Neural progenitor cell (in vitro differentiated cells): ENCODE measurements at regions not wholly inside any gene's neighbourhood (a gene's known extent, or its start where the extent isn't known, plus 50 kb on each side); places are given as distances from the start of the nearest gene placed in this dataset.

Experiments used
- DNase-seq: peaks from one replicate; pipeline ENCODE4 v3.0.0-alpha.2; 2016; ENCODE audit warnings: low spot score
- H2AFZ ChIP-seq: fragments of 200-600 bp; sonication (generic); replicated peaks from 2 replicates; pipeline ENCODE4 v1.6.1; 2016; ENCODE audit warnings: antibody characterized with exemption
- H3F3A ChIP-seq: fragments of 200-600 bp; sonication (generic); 2 replicates; pipeline ENCODE4 v1.6.1; 2016; ENCODE audit warnings: antibody characterized with exemption, low read depth
- H3K27ac ChIP-seq: fragments of 200-600 bp; sonication (generic); 2 replicates; pipeline ENCODE4 v1.5.1; 2016; ENCODE audit warnings: mild to moderate bottlenecking
- H3K27me3 ChIP-seq: fragments of 200-600 bp; sonication (generic); 2 replicates; pipeline ENCODE4 v1.6.1; 2016; ENCODE audit warnings: mild to moderate bottlenecking, moderate library complexity
- H3K36me3 ChIP-seq: fragments of 200-600 bp; sonication (generic); 2 replicates; pipeline ENCODE4 v1.5.1; 2016
- H3K4me1 ChIP-seq: fragments of 200-600 bp; sonication (generic); 2 replicates; pipeline ENCODE4 v1.6.1; 2016; ENCODE audit warnings: mixed run types
- H3K4me2 ChIP-seq: fragments of 200-600 bp; sonication (generic); 2 replicates; pipeline ENCODE4 v1.6.1; 2016
- H3K4me3 ChIP-seq: fragments of 200-600 bp; sonication (generic); 2 replicates; pipeline ENCODE4 v1.5.1; 2016
- H3K79me2 ChIP-seq: fragments of 200-600 bp; sonication (generic); 2 replicates; pipeline ENCODE4 v1.6.1; 2016; ENCODE audit warnings: low read depth
- H3K9ac ChIP-seq: fragments of 200-600 bp; sonication (generic); 2 replicates; pipeline ENCODE4 v1.6.1; 2016
- H3K9me3 ChIP-seq: fragments of 200-600 bp; sonication (generic); 2 replicates; pipeline ENCODE4 v1.5.1; 2016; ENCODE audit warnings: low read depth
- H4K20me1 ChIP-seq: fragments of 200-600 bp; sonication (generic); 2 replicates; pipeline ENCODE4 v1.6.1; 2016; ENCODE audit warnings: low read depth
- H3K27ac Mint-ChIP-seq: 3 replicates; pipeline ENCODE4 v1.8.0; 2021; ENCODE audit warnings: mixed read lengths
- H3K27me3 Mint-ChIP-seq: 2 replicates; pipeline ENCODE4 v1.8.0; 2022; ENCODE audit warnings: low read depth, mild to moderate bottlenecking, inconsistent platforms, moderate library complexity, mixed read lengths; ENCODE audit not compliant: insufficient read depth
- H3K36me3 Mint-ChIP-seq: 3 replicates; pipeline ENCODE4 v1.8.0; 2021; ENCODE audit warnings: mixed read lengths
- H3K4me1 Mint-ChIP-seq: 3 replicates; pipeline ENCODE4 v1.8.0; 2021; ENCODE audit warnings: mixed read lengths
- H3K4me3 Mint-ChIP-seq: 3 replicates; pipeline ENCODE4 v1.8.0; 2021; ENCODE audit warnings: mild to moderate bottlenecking, moderate library complexity, mixed read lengths
- H3K9me3 Mint-ChIP-seq: 3 replicates; pipeline ENCODE4 v1.8.0; 2020; ENCODE audit warnings: mixed read lengths
- CTCF ChIP-seq: fragments of 200-600 bp; sonication (generic); IDR thresholded peaks from 2 replicates; pipeline ENCODE4 v1.5.1; 2017; ENCODE audit warnings: antibody characterized with exemption, mild to moderate bottlenecking
- EZH2 ChIP-seq: fragments of 200-600 bp; sonication (generic); IDR thresholded peaks from 2 replicates; pipeline ENCODE4 v1.6.1; 2017; ENCODE audit warnings: antibody characterized with exemption, mild to moderate bottlenecking, moderate library complexity
- EZH2phosphoT487 ChIP-seq: fragments of 200-600 bp; sonication (generic); IDR thresholded peaks from 2 replicates; pipeline ENCODE4 v1.6.1; 2017; ENCODE audit warnings: antibody characterized with exemption

GRCh38 chr6:66986940-66987339, 1279.9 kb upstream of the EYS start:
- H3K27ac ChIP-seq = no peak overlapping the region

GRCh38 chr6:66985816-66986215, 1278.8 kb upstream of the EYS start:
- Mint-ChIP-seq H3K36me3 (no peaks in the 10 kb centered on the region), H3K4me1 (no peaks in the 10 kb centered on the region), H3K9me3 (peaks cover 5% of the 10 kb centered on the region), H3K27ac (no peak overlapping the region), H3K27me3 (no peaks in the 10 kb centered on the region), H3K4me3 (no peak overlapping the region)
- H3K9me3 ChIP-seq = no peaks in the 10 kb centered on the region
- H3K9ac ChIP-seq = no peak overlapping the region
- no peak overlapping the region for H3K4me3 ChIP-seq
- TF ChIP-seq CTCF = no peak
- TF ChIP-seq EZH2 = no peak
- TF ChIP-seq EZH2phosphoT487 = no peak
- no peak for DNase-seq
- H3K27me3 ChIP-seq = no peaks in the 10 kb centered on the region
- no peak overlapping the region for H2AFZ ChIP-seq
- H3K27ac ChIP-seq = no peak overlapping the region
- H3K79me2 ChIP-seq = no peaks in the 10 kb centered on the region
- H3K36me3 ChIP-seq = no peaks in the 10 kb centered on the region
- no peaks in the 10 kb centered on the region for H3K4me1 ChIP-seq
- no peaks in the 10 kb centered on the region for H4K20me1 ChIP-seq
- no peak overlapping the region for H3K4me2 ChIP-seq
- H3F3A ChIP-seq = no peaks in the 10 kb centered on the region

More at GRCh38 chr6:66986940-66987339, 1279.9 kb upstream of the EYS start:
- H3K79me2 ChIP-seq = no peaks in the 10 kb centered on the region
- no peaks in the 10 kb centered on the region for H3K4me1 ChIP-seq
- Mint-ChIP-seq H3K27me3 (peaks cover 2% of the 10 kb centered on the region), H3K36me3 (no peaks in the 10 kb centered on the region), H3K27ac (no peak overlapping the region), H3K4me3 (no peak overlapping the region), H3K4me1 (no peaks in the 10 kb centered on the region), H3K9me3 (peaks cover 9% of the 10 kb centered on the region)
- DNase-seq = no peak
- no peak overlapping the region for H3K4me2 ChIP-seq
- H3K9ac ChIP-seq = no peak overlapping the region
- H3K9me3 ChIP-seq = no peaks in the 10 kb centered on the region
- H3F3A ChIP-seq = no peaks in the 10 kb centered on the region
- H3K36me3 ChIP-seq = no peaks in the 10 kb centered on the region
- no peak overlapping the region for H3K4me3 ChIP-seq
- TF ChIP-seq EZH2 = no peak
- TF ChIP-seq EZH2phosphoT487 = no peak
- no peak for TF ChIP-seq CTCF
- no peaks in the 10 kb centered on the region for H3K27me3 ChIP-seq
- no peak overlapping the region for H2AFZ ChIP-seq
- no peaks in the 10 kb centered on the region for H4K20me1 ChIP-seq

GRCh38 chr6:66970373-66970772, 1263.3 kb upstream of the EYS start:
- Mint-ChIP-seq H3K9me3 (no peaks in the 10 kb centered on the region), H3K27ac (no peak overlapping the region), H3K4me3 (no peak overlapping the region), H3K27me3 (no peaks in the 10 kb centered on the region), H3K36me3 (no peaks in the 10 kb centered on the region), H3K4me1 (no peaks in the 10 kb centered on the region)
- Histone ChIP-seq H2AFZ (no peak overlapping the region), H3K4me1 (no peaks in the 10 kb centered on the region), H4K20me1 (no peaks in the 10 kb centered on the region), H3K9me3 (no peaks in the 10 kb centered on the region), H3K9ac (no peak overlapping the region), H3K4me3 (no peak overlapping the region), H3K4me2 (no peak overlapping the region), H3K27ac (no peak overlapping the region), H3F3A (no peaks in the 10 kb centered on the region), H3K27me3 (no peaks in the 10 kb centered on the region), H3K36me3 (no peaks in the 10 kb centered on the region), H3K79me2 (no peaks in the 10 kb centered on the region)
- no peak for DNase-seq
- no peak for TF ChIP-seq EZH2
- no peak for TF ChIP-seq EZH2phosphoT487
- no peak for TF ChIP-seq CTCF

- H3F3A ChIP-seq = no peaks in the 10 kb centered on the region
- H3K27ac ChIP-seq = no peak overlapping the region
- H3K36me3 ChIP-seq = no peaks in the 10 kb centered on the region
- Mint-ChIP-seq H3K4me3 (no peak overlapping the region), H3K4me1 (no peaks in the 10 kb centered on the region), H3K27ac (no peak overlapping the region), H3K9me3 (no peaks in the 10 kb centered on the region), H3K27me3 (no peaks in the 10 kb centered on the region), H3K36me3 (no peaks in the 10 kb centered on the region)
- no peak overlapping the region for H3K4me2 ChIP-seq
- H3K79me2 ChIP-seq = no peaks in the 10 kb centered on the region
- DNase-seq = no peak
- H3K4me3 ChIP-seq = no peak overlapping the region
- no peaks in the 10 kb centered on the region for H4K20me1 ChIP-seq
- H3K27me3 ChIP-seq = no peaks in the 10 kb centered on the region
- no peak overlapping the region for H2AFZ ChIP-seq
- TF ChIP-seq EZH2 = no peak
- no peaks in the 10 kb centered on the region for H3K4me1 ChIP-seq
- H3K9me3 ChIP-seq = no peaks in the 10 kb centered on the region
- no peak overlapping the region for H3K9ac ChIP-seq
Observed at GRCh38 chr6:66965227-66965626, 1258.2 kb upstream of the EYS start.
